ENCODE measurements at regions not wholly inside any gene's neighbourhood (a gene's known extent, or its start where the extent isn't known, plus 50 kb on each side); places are given as distances from the start of the nearest gene placed in this dataset.
A peak's percentile ranks its signal among the peaks of the same experiment; 100 is the strongest.

DNA sequence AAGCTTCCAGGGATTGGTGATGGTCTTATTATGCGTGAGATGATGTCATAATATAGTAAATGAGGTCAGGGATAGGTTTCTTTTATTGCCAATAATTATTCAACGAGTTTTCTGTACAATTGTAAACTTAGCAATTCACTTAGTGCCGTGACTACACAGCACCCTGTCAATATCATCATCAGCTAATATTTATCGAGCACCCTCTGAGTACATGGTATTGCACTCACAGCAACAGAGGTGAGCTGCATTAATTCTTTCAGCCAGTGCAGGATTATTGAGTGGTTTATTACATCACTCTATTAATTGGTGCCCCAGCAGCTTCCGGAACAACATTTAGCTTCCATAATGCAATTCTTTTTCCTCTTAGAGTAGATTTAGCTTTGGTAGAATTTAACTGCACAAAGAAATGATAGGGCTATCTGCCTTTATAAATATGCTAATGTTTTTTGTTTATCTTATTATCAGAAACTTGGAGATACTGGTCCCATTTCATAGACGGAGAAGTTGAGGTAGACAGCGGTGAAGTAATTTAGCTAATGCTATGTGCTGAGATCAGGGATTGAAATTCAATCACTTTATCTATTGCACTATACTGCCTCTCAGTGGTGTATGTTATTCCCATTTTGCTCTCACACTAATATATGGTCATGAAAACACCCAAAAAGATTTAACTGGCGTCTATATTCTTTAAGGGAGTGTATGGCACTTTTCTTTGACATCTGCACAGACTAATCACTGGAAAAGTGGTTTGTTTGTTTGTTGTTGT, 726.1 kb upstream of the WWC1 start:
- Histone ChIP-seq H3K4me3 (no peak overlapping the region), H3K36me3 (no peaks in the 10 kb centered on the region), H3K9me3 (no peaks in the 10 kb centered on the region), H3K27ac (no peak overlapping the region), H3K27me3 (no peaks in the 10 kb centered on the region), H3K4me1 (no peaks in the 10 kb centered on the region)
- TF ChIP-seq, protein P1, sequence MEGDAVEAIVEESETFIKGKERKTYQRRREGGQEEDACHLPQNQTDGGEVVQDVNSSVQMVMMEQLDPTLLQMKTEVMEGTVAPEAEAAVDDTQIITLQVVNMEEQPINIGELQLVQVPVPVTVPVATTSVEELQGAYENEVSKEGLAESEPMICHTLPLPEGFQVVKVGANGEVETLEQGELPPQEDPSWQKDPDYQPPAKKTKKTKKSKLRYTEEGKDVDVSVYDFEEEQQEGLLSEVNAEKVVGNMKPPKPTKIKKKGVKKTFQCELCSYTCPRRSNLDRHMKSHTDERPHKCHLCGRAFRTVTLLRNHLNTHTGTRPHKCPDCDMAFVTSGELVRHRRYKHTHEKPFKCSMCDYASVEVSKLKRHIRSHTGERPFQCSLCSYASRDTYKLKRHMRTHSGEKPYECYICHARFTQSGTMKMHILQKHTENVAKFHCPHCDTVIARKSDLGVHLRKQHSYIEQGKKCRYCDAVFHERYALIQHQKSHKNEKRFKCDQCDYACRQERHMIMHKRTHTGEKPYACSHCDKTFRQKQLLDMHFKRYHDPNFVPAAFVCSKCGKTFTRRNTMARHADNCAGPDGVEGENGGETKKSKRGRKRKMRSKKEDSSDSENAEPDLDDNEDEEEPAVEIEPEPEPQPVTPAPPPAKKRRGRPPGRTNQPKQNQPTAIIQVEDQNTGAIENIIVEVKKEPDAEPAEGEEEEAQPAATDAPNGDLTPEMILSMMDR (IDR thresholded peaks at IDR 0.05): peak; percentile 12
- intact Hi-C loops (cut with DNase I): no loop called here
- ATAC-seq (no peak), DNase-seq (no peak)

DNA sequence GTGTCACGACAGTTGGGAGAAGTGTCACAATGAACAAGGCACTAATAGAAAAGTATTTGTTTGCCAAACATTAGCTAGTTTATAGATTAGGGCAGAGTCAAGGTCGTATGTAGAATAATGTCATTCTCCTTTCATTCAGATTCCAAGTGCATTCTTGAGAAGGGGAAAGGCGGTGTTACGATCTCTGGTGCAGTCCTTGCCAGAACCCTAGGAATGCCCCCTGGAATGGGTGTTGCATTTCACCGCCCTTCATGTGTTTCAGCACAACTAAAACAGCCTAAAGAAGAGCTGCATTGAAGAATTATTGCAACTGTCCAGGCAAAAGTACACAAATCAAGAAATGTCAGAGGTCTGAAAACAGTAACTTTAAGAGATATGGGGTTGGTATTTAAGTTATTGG, 721.0 kb upstream of the WWC1 start:
- Histone ChIP-seq H3K27me3 (peaks cover 34% of the 10 kb centered on the region), H3K36me3 (no peaks in the 10 kb centered on the region), H3K4me3 (no peak overlapping the region), H3K27ac (no peak overlapping the region), H3K9me3 (no peaks in the 10 kb centered on the region), H3K4me1 (peaks cover 10% of the 10 kb centered on the region)
- intact Hi-C loops (cut with DNase I): no loop called here
- DNase-seq: no peak
- ATAC-seq: no peak
- TF ChIP-seq, protein P1 (IDR thresholded peaks at IDR 0.05): no peak

DNA sequence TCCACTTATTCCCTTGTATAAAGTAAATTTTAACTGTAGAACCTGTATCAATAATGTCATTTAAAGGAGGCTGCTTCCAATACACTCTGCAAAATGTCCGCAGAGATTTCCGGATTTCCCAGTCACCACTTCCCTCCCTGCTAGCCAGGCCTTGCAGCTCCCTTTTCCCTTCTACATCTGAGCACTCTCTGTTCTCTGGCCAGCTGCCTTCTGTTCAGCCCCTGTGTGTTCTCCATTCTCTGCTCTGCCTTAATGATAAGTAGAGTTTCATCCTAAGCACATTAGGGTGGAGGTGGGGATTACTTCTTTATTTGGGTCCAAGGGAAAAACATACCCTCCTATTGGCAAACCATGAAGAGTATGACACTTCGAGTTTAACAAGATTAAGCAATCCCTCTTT, 719.6 kb upstream of the WWC1 start:
- Histone ChIP-seq H3K27ac (no peak overlapping the region), H3K27me3 (peaks cover 47% of the 10 kb centered on the region), H3K9me3 (no peaks in the 10 kb centered on the region), H3K4me1 (peaks cover 10% of the 10 kb centered on the region), H3K4me3 (no peak overlapping the region), H3K36me3 (no peaks in the 10 kb centered on the region)
- DNase-seq (no peak), ATAC-seq (no peak)
- TF ChIP-seq, protein P1 (IDR thresholded peaks at IDR 0.05): no peak
- intact Hi-C loops (cut with DNase I): no loop called here

DNA sequence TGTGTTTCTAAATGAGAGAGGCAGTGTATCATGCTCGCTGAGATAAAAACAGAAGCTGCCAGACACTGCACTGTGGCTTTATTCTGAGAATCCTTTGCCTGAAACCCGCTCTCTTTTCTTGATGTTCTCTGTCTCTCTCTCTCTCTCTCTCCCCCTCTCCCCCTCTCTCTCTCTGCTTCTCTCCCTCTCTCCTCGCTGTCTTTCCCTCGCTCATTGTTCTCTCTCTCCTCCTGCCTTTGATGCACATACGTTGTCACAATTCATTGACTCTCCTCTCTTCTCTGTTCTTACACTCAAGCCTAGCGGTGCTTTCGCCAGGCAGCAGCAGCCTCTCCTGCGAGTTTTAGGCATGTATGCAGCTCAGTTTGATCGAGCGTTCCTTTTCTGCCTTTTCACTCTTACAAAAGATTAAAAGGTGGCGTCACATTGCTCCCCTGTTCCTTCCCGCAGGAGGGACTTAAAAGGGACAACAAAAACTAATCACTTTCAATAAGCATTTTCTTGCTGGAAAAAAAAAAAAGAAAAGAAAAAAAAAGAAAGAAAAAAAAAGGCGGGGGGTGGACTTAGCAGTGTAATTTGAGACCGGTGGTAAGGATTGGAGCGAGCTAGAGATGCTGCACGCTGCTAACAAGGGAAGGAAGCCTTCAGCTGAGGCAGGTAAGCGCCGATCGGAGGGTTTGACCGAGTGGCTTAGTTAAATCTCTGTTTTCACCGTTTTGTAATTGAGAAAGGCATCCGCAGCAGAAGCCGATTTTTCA, 717.9 kb upstream of the WWC1 start:
- DNase-seq (no peak), ATAC-seq (peak; percentile 43)
- intact Hi-C loops (cut with DNase I): no loop called here
- Histone ChIP-seq H3K4me1 (peaks cover 10% of the 10 kb centered on the region), H3K27ac (no peak overlapping the region), H3K9me3 (no peaks in the 10 kb centered on the region), H3K36me3 (no peaks in the 10 kb centered on the region), H3K27me3 (peaks cover 60% of the 10 kb centered on the region), H3K4me3 (peak overlapping the region; percentile 15)
- TF ChIP-seq, protein P1 (IDR thresholded peaks at IDR 0.05): no peak

DNA sequence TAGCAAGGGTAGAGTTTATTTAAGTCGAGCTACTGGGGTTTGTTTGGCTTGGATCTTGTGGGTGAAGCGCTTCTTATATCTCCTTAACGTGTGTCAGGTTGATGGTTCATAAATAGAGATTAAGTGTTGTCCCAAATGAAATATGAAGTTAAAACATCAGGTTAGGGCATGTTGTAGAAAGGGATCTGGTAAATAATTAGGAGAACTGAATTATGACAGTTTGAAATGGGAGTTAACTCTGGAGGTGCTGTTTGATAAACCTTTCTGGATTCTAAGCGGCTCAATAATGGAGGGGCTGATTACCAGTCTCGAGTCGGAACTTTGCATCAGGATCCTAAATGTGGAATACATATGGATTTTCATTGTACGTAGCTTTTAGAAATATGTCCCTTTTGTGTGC, 717.0 kb upstream of the WWC1 start:
- intact Hi-C loops (cut with DNase I): no loop called here
- ATAC-seq: no peak
- Histone ChIP-seq H3K9me3 (no peaks in the 10 kb centered on the region), H3K36me3 (no peaks in the 10 kb centered on the region), H3K4me1 (peaks cover 10% of the 10 kb centered on the region), H3K27ac (no peak overlapping the region), H3K4me3 (no peak overlapping the region), H3K27me3 (peaks cover 60% of the 10 kb centered on the region)
- no peak for DNase-seq
- TF ChIP-seq, protein P1 (IDR thresholded peaks at IDR 0.05): no peak

All from upper lobe of right lung (tissue), 1 donor.